HepG2 (cell line): ENCODE measurements at regions not wholly inside any gene's neighbourhood (a gene's known extent, or its start where the extent isn't known, plus 50 kb on each side); places are given as distances from the start of the nearest gene placed in this dataset.

Experiments used
- ATAC-seq: fragments of 200-7000 bp; cut with Tn5 transposase; 3 replicates; pipeline ENCODE4 v1.9.1; 2020; ENCODE audit warnings: mild to moderate bottlenecking, moderate library complexity
- BruUV-seq: library from RNA; stranded (reverse); fragments of 400-500 nt; replicated peaks from 2 replicates; lab custom pipeline; 2021; lab: Mats Ljungman, UMichigan
- CTCF ChIA-PET: fragments of 300-600 bp; formaldehyde crosslinking; extraction: SDS; loops from one replicate; lab custom pipeline; 2021; ENCODE audit warnings: low total read pairs, inconsistent platforms, low intra/inter-chr PET ratio; lab: Yijun Ruan, JAX
- POLR2A ChIA-PET: fragments of 350-600 bp; sonication (Branson Sonifier 250); formaldehyde crosslinking; loops from one replicate; lab custom pipeline; 2020; ENCODE audit warnings: antibody characterized with exemption, inconsistent platforms; lab: Yijun Ruan, JAX
- DNase-seq: peaks from one replicate; pipeline ENCODE4 v3.0.0-alpha.2; 2015; ENCODE audit warnings: low spot score
- FAIRE-seq: peaks from 3 replicates; lab custom pipeline; 2011; peaks lifted over from hg19 to GRCh38; lab: Jason Lieb, UNC
- H2AFZ ChIP-seq: one replicate; pipeline ENCODE4 v1.6.1; 2011; ENCODE audit warnings: low read length, inconsistent platforms
- H3K27ac ChIP-seq: fragments of 300-600 bp; 3 replicates; pipeline ENCODE4 v1.8.0; 2011; ENCODE audit warnings: mixed run types, mild to moderate bottlenecking, mixed read lengths, low read length, inconsistent platforms; ENCODE audit not compliant: insufficient read depth; ENCODE audit errors: extremely low read length
- H3K27me3 ChIP-seq, 2 experiments: fragments of 200-600 bp in 1 of 2; 2 replicates in 1 of 2; 3 replicates in 1 of 2; pipeline versions ENCODE4 v1.6.0 to v1.8.0; 2011; ENCODE audit warnings: low read length in 2 of 2, mild to moderate bottlenecking in 2 of 2, moderate library complexity in 2 of 2, inconsistent platforms in 1 of 2; ENCODE audit not compliant: insufficient read depth in 2 of 2, control insufficient read depth in 1 of 2
- H3K36me3 ChIP-seq, 2 experiments: fragments of 200-600 bp in 1 of 2; replicated peaks in 1 of 2; 2 replicates in 1 of 2; 3 replicates in 1 of 2; pipeline versions ENCODE4 v1.5.1 to v1.8.0; 2011; ENCODE audit warnings: low read length in 2 of 2, inconsistent platforms in 1 of 2; ENCODE audit not compliant: insufficient read depth in 2 of 2, control insufficient read depth in 1 of 2
- H3K4me1 ChIP-seq: 2 replicates; pipeline ENCODE4 v1.5.1; 2012; ENCODE audit warnings: low read length, inconsistent platforms; ENCODE audit not compliant: insufficient read depth
- H3K4me2 ChIP-seq: 2 replicates; pipeline ENCODE4 v1.6.0; 2011; ENCODE audit warnings: low read depth, low read length, inconsistent platforms
- H3K4me3 ChIP-seq, 3 experiments: fragments of 200-600 bp in 1 of 3; sonication (generic), shearing (Covaris generic) in 1 of 3; replicated peaks in 1 of 3; 2 replicates each; pipeline ENCODE4 v1.5.1; 2011 to 2016; ENCODE audit warnings: low read length in 3 of 3, inconsistent platforms in 2 of 3, low read depth in 2 of 3, mild to moderate bottlenecking in 2 of 3, control low read depth in 1 of 3, mixed read lengths in 1 of 3; ENCODE audit not compliant: insufficient read depth in 1 of 3
- H3K79me2 ChIP-seq: one replicate; pipeline ENCODE4 v1.6.1; 2011; ENCODE audit warnings: low read length, inconsistent platforms; ENCODE audit not compliant: insufficient read depth
- H3K9ac ChIP-seq: 2 replicates; pipeline ENCODE4 v1.6.0; 2011; ENCODE audit warnings: mild to moderate bottlenecking, low read depth, low read length, inconsistent platforms; ENCODE audit not compliant: insufficient read depth
- H3K9me3 ChIP-seq: 2 replicates; pipeline ENCODE4 v1.5.1; 2012; ENCODE audit warnings: mild to moderate bottlenecking, low read length
- H4K20me1 ChIP-seq: 2 replicates; pipeline ENCODE4 v1.6.0; 2011; ENCODE audit warnings: inconsistent platforms, mild to moderate bottlenecking, low read length, moderate library complexity; ENCODE audit not compliant: insufficient read depth
- ARNTL ChIP-seq: sonication (generic); formaldehyde crosslinking; IDR thresholded peaks from 2 replicates; pipeline ENCODE4 v1.4.0; 2020; ENCODE audit warnings: mild to moderate bottlenecking, missing genetic modification reagents
- CBX5 ChIP-seq: sonication (generic); formaldehyde crosslinking; IDR thresholded peaks from 2 replicates; pipeline ENCODE4 v1.4.0; 2020; ENCODE audit warnings: missing genetic modification reagents, borderline replicate concordance
- CSRNP1 ChIP-seq: sonication (generic); formaldehyde crosslinking; IDR thresholded peaks from 2 replicates; pipeline ENCODE4 v1.8.1; 2023; ENCODE audit warnings: mild to moderate bottlenecking, missing genetic modification reagents
- GPN1 ChIP-seq: sonication (generic); formaldehyde crosslinking; IDR thresholded peaks from 2 replicates; pipeline ENCODE4 v1.5.1; 2020; ENCODE audit warnings: missing genetic modification reagents, borderline replicate concordance
- HOXA7 ChIP-seq: sonication (generic); formaldehyde crosslinking; IDR thresholded peaks from 2 replicates; pipeline ENCODE4 v1.8.1; 2022; ENCODE audit warnings: mild to moderate bottlenecking, missing genetic modification reagents, moderate library complexity
- MAFF ChIP-seq: IDR thresholded peaks from 2 replicates; pipeline ENCODE4 v1.6.1; 2011; ENCODE audit warnings: low read depth, low read length, improper control_type of control experiment
- MAFK ChIP-seq, 2 experiments: IDR thresholded peaks in 1 of 2; conservative IDR thresholded peaks in 1 of 2; 2 replicates each; pipeline ENCODE4 v1.6.1; 2011; ENCODE audit warnings: improper control_type of control experiment in 2 of 2, low read length in 2 of 2
- MED8 ChIP-seq: sonication (generic); formaldehyde crosslinking; IDR thresholded peaks from 2 replicates; pipeline ENCODE4 v1.8.1; 2023; ENCODE audit warnings: mild to moderate bottlenecking, missing genetic modification reagents; ENCODE audit not compliant: insufficient replicate concordance
- NR2F6 ChIP-seq, 2 experiments: IDR thresholded peaks; 2 replicates each; pipeline ENCODE4 v1.6.1; 2016; ENCODE audit warnings: antibody characterized with exemption in 1 of 2, mild to moderate bottlenecking in 1 of 2
- ONECUT2 ChIP-seq: sonication (generic); formaldehyde crosslinking; IDR thresholded peaks from 2 replicates; pipeline ENCODE4 v1.4.0; 2020; ENCODE audit warnings: missing genetic modification reagents
- PRPF4 ChIP-seq: fragments of 200-400 bp; formaldehyde crosslinking; IDR thresholded peaks from 2 replicates; pipeline ENCODE4 v1.6.1; 2016; ENCODE audit warnings: low read length, low read depth; ENCODE audit not compliant: poor library complexity, severe bottlenecking
- PTBP1 ChIP-seq: fragments of 200-400 bp; formaldehyde crosslinking; IDR thresholded peaks from 2 replicates; pipeline ENCODE4 v1.6.1; 2018; ENCODE audit warnings: low read length, low read depth; ENCODE audit not compliant: poor library complexity, severe bottlenecking
- RFX5 ChIP-seq: IDR thresholded peaks from 2 replicates; pipeline ENCODE4 v1.6.1; 2011; ENCODE audit warnings: low read depth, low read length, improper control_type of control experiment
- THAP7 ChIP-seq: sonication (generic); formaldehyde crosslinking; IDR thresholded peaks from 2 replicates; pipeline ENCODE4 v1.8.1; 2023; ENCODE audit warnings: mild to moderate bottlenecking, missing genetic modification reagents
- ZMYM2 ChIP-seq: sonication (generic); formaldehyde crosslinking; IDR thresholded peaks from 2 replicates; pipeline ENCODE4 v1.8.0; 2022; ENCODE audit warnings: mild to moderate bottlenecking, missing genetic modification reagents
- ZSCAN21 ChIP-seq: sonication (generic); formaldehyde crosslinking; IDR thresholded peaks from 2 replicates; pipeline ENCODE4 v1.8.0; 2022; ENCODE audit warnings: mild to moderate bottlenecking, missing genetic modification reagents, moderate library complexity, borderline replicate concordance
- WGBS: methylation state at CpG from one replicate; pipeline ENCODE4 v1.1.6; 2017; ENCODE audit warnings: low lambda C conversion rate; 5-methylcytosine and 5-hydroxymethylcytosine counted together
- in situ Hi-C: cut with HindIII; loops from 2 replicates; pipeline ENCODE4 v1.10.0; 2017; ENCODE audit warnings: low pct_unique_long_range_greater_than_20kb; ENCODE audit not compliant: extremely low pct_ligation_motif_present
- intact Hi-C: fragments of 100-400 bp; cut with micrococcal nuclease; formaldehyde crosslinking; loops from one replicate; pipeline ENCODE4 v1.10.0; 2022; ENCODE audit not compliant: unreplicated experiment
- TF ChIP-seq, protein P1 (sequence below), 2 experiments: fragments of 450-650 bp in 1 of 2; sonication (generic) in 1 of 2; formaldehyde crosslinking; IDR thresholded peaks; 2 replicates each; pipeline versions ENCODE4 v1.5.0 to v1.8.0; 2020 to 2022; ENCODE audit warnings: mild to moderate bottlenecking in 1 of 2, missing genetic modification reagents in 1 of 2
- TF ChIP-seq, protein P2 (sequence below): sonication (generic); formaldehyde crosslinking; IDR thresholded peaks from 2 replicates; pipeline ENCODE4 v1.4.0; 2020; ENCODE audit warnings: low read depth, mild to moderate bottlenecking, missing genetic modification reagents

DNA sequence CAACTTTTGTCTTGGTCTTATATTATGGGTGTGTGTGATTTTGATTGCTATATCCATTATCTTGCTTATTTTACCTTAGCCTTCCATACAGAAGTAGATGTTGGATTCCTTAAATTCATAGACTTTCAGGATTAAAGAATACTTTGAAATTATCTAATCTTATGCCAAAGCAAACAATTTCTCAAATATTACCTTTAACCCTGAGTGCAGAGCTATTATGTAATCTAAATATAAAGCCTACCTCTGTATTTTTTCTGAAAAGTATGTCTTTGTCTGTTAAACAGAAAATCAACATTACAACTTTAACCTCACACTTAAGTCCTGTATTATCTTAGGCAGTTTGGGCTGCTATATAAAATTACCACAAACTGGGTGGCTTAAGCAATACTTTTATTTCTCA lies 782.5 kb downstream of the STIM2 start (continued):
- no peak for TF ChIP-seq THAP7
- TF ChIP-seq NR2F6 (IDR thresholded peaks at IDR 0.05): no peak
- TF ChIP-seq NR2F6 (CRISPR knock-in tag; IDR thresholded peaks at IDR 0.05): no peak
- TF ChIP-seq, protein P1, sequence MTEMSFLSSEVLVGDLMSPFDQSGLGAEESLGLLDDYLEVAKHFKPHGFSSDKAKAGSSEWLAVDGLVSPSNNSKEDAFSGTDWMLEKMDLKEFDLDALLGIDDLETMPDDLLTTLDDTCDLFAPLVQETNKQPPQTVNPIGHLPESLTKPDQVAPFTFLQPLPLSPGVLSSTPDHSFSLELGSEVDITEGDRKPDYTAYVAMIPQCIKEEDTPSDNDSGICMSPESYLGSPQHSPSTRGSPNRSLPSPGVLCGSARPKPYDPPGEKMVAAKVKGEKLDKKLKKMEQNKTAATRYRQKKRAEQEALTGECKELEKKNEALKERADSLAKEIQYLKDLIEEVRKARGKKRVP (CRISPR knock-in tag; IDR thresholded peaks at IDR 0.05): no peak
- TF ChIP-seq PRPF4: no peak
- no peak for TF ChIP-seq MED8 (CRISPR knock-in tag)
- no peak for TF ChIP-seq RFX5
- TF ChIP-seq ZMYM2 (CRISPR knock-in tag): no peak
- no peak for TF ChIP-seq CSRNP1
- no peak for TF ChIP-seq ONECUT2
- no peak for TF ChIP-seq GPN1
- TF ChIP-seq ARNTL (CRISPR knock-in tag): no peak

DNA sequence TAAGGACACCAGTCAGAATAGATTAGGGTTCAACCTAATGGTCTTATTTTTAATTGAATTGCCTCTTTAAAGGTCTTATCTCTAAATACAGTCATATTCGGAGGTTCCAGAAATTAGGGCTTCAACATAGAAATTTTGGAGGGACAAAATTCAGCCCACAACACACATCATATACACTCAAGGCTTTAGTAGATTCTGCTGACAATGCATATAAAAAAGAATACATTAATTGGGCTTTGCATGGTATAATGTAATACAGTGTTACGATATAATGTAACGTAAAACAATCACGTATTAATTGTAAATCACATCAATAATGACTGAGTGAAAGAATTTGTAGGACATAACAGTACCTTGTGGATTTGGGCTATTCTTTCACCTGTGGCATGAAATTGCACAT lies 787.8 kb downstream of the STIM2 start:
- Histone ChIP-seq H3K9me3 (no peaks in the 10 kb centered on the region), H2AFZ (no peak overlapping the region), H3K27me3 (no peaks in the 10 kb centered on the region), H3K4me2 (no peak overlapping the region), H3K9ac (no peak overlapping the region), H3K79me2 (no peaks in the 10 kb centered on the region), H4K20me1 (no peaks in the 10 kb centered on the region), H3K4me1 (no peaks in the 10 kb centered on the region), H3K36me3 (no peaks in the 10 kb centered on the region), H3K27ac (no peak overlapping the region), H3K4me3 (no peak overlapping the region)
- no TSS peak for BruUV-seq
- in situ Hi-C loops: no loop called here
- CTCF ChIA-PET: no interaction called here
- FAIRE-seq: no peak
- ATAC-seq: no peak
- DNase-seq: no peak
- POLR2A ChIA-PET: no interaction called here
- WGBS: 46% methylated on average over 4 of the region's 4 CpGs
- TF ChIP-seq, protein P2, sequence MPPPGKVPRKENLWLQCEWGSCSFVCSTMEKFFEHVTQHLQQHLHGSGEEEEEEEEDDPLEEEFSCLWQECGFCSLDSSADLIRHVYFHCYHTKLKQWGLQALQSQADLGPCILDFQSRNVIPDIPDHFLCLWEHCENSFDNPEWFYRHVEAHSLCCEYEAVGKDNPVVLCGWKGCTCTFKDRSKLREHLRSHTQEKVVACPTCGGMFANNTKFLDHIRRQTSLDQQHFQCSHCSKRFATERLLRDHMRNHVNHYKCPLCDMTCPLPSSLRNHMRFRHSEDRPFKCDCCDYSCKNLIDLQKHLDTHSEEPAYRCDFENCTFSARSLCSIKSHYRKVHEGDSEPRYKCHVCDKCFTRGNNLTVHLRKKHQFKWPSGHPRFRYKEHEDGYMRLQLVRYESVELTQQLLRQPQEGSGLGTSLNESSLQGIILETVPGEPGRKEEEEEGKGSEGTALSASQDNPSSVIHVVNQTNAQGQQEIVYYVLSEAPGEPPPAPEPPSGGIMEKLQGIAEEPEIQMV: no peak
- peak; percentile 85 to 93 for TF ChIP-seq MAFK (conservative IDR thresholded peaks at IDR 0.05 in 1 of 2, IDR thresholded peaks at IDR 0.05 in 1 of 2; ENCODE audit: low read length in 2 of 2)
- no peak for TF ChIP-seq ZSCAN21 (CRISPR knock-in tag)
- TF ChIP-seq CBX5: no peak
- no peak for TF ChIP-seq HOXA7 (CRISPR knock-in tag)
- TF ChIP-seq MAFF: peak; percentile 88
- TF ChIP-seq PTBP1: no peak
- intact Hi-C loops: no loop called here
